Kidney (tissue), 13 donors: ENCODE measurements at regions not wholly inside any gene's neighbourhood (a gene's known extent, or its start where the extent isn't known, plus 50 kb on each side); places are given as distances from the start of the nearest gene placed in this dataset.

Experiments used
- DNase-seq, 5 donors: peaks; one replicate each; pipeline ENCODE4 v3.0.0-alpha.2; 2013 to 2020
- FAIRE-seq: peaks from 2 replicates; lab custom pipeline; 2012; peaks lifted over from hg19 to GRCh38; lab: Jason Lieb, UNC
- H3K27ac ChIP-seq, 2 donors: one replicate each; pipeline ENCODE4 v1.7.0; 2013; ENCODE audit warnings: low read depth in 2 of 2, low read length in 2 of 2, inconsistent platforms in 1 of 2
- H3K27me3 ChIP-seq: one replicate; pipeline ENCODE4 v1.7.1; 2013; ENCODE audit warnings: low read length, inconsistent platforms; ENCODE audit not compliant: control insufficient read depth, insufficient read depth
- H3K36me3 ChIP-seq, 3 donors: one replicate each; pipeline versions ENCODE4 v1.7.0 to v1.7.1; 2013; ENCODE audit warnings: low read length in 3 of 3, control low read depth in 1 of 3, inconsistent platforms in 1 of 3; ENCODE audit not compliant: insufficient read depth in 3 of 3, control insufficient read depth in 2 of 3
- H3K4me1 ChIP-seq, 3 donors: one replicate each; pipeline versions ENCODE4 v1.7.0 to v1.7.1; 2013; ENCODE audit warnings: low read length in 3 of 3, inconsistent platforms in 1 of 3, low read depth in 1 of 3; ENCODE audit not compliant: control insufficient read depth in 2 of 3, insufficient read depth in 2 of 3
- H3K4me3 ChIP-seq, 3 donors: one replicate each; pipeline versions ENCODE4 v1.7.0 to v1.8.1; 2013; ENCODE audit warnings: low read length in 3 of 3, control low read depth in 1 of 3, inconsistent platforms in 1 of 3
- H3K9ac ChIP-seq, 3 donors: one replicate each; pipeline versions ENCODE4 v1.7.0 to v1.7.1; 2013; ENCODE audit warnings: low read length in 3 of 3, control low read depth in 1 of 3, inconsistent platforms in 1 of 3
- H3K9me3 ChIP-seq, 3 donors: one replicate each; pipeline versions ENCODE4 v1.7.0 to v1.7.1; 2013; ENCODE audit warnings: low read length in 3 of 3, control low read depth in 1 of 3, inconsistent platforms in 1 of 3; ENCODE audit not compliant: control insufficient read depth in 2 of 3, insufficient read depth in 1 of 3
- intact Hi-C: fragments of 100-400 bp; cut with DNase I; formaldehyde crosslinking; loops from one replicate; pipeline ENCODE4 v1.11.1; 2022
- TF ChIP-seq, protein P1 (sequence below): IDR thresholded peaks from 3 replicates; pipeline ENCODE4 v1.5.1; 2012; ENCODE audit warnings: mild to moderate bottlenecking, moderate library complexity, borderline replicate concordance; ENCODE audit not compliant: insufficient read depth; ENCODE audit errors: extremely low read depth
- donor health status: control.
- donor health status: control.
- donor health status: control.
- donor health status: control.
- donor health status: control.
- donor health status: DM: yes; HTN: yes; CAD: no.
- donor health status: Normal renal cell carcinoma (clear cell type).

DNA sequence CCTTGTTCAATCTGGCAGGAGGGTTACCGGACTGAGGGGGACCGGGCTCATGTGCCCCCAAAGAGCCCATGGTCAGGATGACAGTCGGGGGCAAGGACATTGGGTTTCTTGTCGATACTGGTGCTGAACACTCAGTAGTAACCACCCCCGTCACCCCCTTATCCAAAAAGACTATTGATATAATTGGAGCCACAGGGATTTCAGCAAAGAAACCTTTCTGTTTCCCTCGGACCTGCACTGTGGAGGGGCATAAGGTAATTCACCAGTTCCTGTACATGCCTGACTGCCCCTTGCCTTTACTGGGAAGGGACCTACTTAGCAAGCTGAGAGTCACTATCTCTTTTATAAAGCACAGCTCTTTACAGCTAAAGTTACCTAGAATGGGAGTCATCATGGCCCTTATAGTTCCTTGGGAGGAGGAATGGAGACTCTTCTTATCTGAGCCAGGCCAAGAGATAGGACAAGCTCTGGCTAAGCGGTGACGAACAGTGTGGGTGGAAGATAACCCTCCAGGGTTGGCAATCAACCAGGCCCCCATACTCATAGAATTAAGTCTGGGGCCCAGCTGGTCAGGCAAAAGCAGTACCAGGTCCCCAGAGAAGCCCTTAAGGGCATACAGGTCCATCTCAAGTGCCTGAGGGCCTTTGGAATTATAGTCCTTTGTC is 603.7 kb downstream of the UQCRFS1 start:
- H3K36me3 ChIP-seq, result no peaks in the 10 kb centered on the region
- H3K4me3 ChIP-seq, result no peak overlapping the region
- TF ChIP-seq, protein P1, sequence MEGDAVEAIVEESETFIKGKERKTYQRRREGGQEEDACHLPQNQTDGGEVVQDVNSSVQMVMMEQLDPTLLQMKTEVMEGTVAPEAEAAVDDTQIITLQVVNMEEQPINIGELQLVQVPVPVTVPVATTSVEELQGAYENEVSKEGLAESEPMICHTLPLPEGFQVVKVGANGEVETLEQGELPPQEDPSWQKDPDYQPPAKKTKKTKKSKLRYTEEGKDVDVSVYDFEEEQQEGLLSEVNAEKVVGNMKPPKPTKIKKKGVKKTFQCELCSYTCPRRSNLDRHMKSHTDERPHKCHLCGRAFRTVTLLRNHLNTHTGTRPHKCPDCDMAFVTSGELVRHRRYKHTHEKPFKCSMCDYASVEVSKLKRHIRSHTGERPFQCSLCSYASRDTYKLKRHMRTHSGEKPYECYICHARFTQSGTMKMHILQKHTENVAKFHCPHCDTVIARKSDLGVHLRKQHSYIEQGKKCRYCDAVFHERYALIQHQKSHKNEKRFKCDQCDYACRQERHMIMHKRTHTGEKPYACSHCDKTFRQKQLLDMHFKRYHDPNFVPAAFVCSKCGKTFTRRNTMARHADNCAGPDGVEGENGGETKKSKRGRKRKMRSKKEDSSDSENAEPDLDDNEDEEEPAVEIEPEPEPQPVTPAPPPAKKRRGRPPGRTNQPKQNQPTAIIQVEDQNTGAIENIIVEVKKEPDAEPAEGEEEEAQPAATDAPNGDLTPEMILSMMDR, result no peak
- DNase-seq, result no peak
- H3K4me1 ChIP-seq, result peaks cover 0 to 4% (median 0%) of the 10 kb centered on the region in 3 donors
- FAIRE-seq, result no peak
- H3K9me3 ChIP-seq, result peaks cover 0 to 16% (median 0%) of the 10 kb centered on the region in 3 donors
- no peak overlapping the region for H3K27ac ChIP-seq
- intact Hi-C loops, result no loop called here
- H3K9ac ChIP-seq, result no peak overlapping the region
- no peaks in the 10 kb centered on the region for H3K27me3 ChIP-seq

DNA sequence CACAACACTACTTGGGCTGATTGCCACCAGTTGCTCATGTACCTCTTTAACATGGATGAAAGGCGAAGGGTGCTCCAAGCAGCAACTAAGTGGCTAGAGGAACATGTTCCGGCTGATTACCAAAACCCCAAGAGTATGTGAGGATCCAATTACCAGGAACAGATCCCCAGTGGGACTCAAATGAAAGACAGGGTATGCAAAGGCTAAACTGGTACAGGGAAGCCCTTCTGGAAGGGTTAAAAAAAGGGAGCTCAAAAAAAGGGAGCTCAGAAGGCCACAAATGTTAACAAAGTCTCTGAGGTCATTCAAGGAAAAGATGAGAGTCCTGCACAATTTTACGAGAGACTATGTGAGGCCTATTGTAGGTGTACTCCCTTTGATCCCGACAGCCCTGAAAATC is 604.7 kb downstream of the UQCRFS1 start:
- Histone ChIP-seq H3K4me3 (no peak overlapping the region), H3K9me3 (peaks cover 0 to 14% (median 0%) of the 10 kb centered on the region in 3 donors), H3K27me3 (no peaks in the 10 kb centered on the region), H3K4me1 (peaks cover 0 to 4% (median 0%) of the 10 kb centered on the region in 3 donors), H3K9ac (no peak overlapping the region), H3K36me3 (no peaks in the 10 kb centered on the region), H3K27ac (no peak overlapping the region)
- TF ChIP-seq, protein P1, result no peak
- DNase-seq, result no peak
- intact Hi-C loops, result no loop called here
- no peak for FAIRE-seq

DNA sequence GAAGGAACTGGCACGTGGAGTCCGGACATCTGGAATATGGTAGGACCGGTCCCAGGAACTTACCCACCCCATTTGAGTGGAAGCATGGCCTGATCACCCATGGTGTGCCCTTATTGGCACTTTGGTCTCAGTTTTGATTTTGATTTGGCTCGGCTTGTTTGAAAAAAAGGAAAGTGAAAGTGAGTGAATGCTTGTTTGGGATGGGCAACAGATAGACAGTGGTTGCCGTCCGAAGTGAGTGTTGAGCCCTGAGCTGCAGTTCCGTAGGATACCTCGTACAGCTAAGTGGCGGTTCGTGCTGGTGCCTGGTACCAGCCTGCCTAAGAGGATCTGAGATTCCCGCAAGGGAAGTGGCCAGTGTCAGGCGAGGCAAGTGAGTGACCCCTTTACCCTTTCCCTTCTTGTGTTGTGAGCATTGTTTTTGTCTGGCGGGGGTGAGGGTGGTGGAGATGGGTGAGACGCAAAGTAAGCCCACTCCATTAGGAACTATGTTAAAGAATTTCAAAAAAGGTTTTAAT is 605.8 kb downstream of the UQCRFS1 start:
- Histone ChIP-seq H3K27ac (no peak overlapping the region), H3K36me3 (no peaks in the 10 kb centered on the region), H3K9me3 (peaks cover 0 to 8% (median 0%) of the 10 kb centered on the region in 3 donors), H3K27me3 (no peaks in the 10 kb centered on the region), H3K4me3 (no peak overlapping the region), H3K9ac (no peak overlapping the region), H3K4me1 (peaks cover 0 to 4% (median 0%) of the 10 kb centered on the region in 3 donors)
- TF ChIP-seq, protein P1, result no peak
- intact Hi-C loops, result no loop called here
- no peak for FAIRE-seq
- DNase-seq, result no peak
